ENCODE measurements at regions not wholly inside any gene's neighbourhood (a gene's known extent, or its start where the extent isn't known, plus 50 kb on each side); places are given as distances from the start of the nearest gene placed in this dataset.
A peak's percentile ranks its signal among the peaks of the same experiment; 100 is the strongest.

DNA sequence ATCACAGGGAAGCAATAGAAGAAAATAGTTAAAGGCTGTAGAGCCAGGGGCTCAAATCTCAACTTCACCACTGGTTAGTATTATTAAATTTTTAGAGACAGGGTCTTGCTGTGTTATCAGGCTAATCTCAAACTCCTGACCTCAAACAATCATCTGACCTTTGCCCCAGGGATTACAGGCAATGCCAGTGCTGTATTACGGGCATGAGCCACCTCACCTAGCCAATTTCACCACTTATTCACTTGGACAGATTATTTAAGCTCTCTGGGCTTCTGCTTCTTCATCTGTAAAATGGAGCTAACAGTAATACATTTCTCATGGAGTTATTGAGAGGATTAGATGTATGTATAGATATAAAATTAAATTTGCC is 155.9 kb upstream of the KLF4 start:
- H3K4me1 ChIP-seq (ENCODE audit: control insufficient read depth in 5 of 5, insufficient read depth in 5 of 5, low read length in 5 of 5): peaks cover 0 to 8% (median 2%) of the 10 kb centered on the region in 5 donors
- DNase-seq (no peak), ATAC-seq (ENCODE audit: insufficient read depth, low FRiP score) (no peak)
- no peak overlapping the region for H3K4me3 ChIP-seq
- H3K9ac ChIP-seq (ENCODE audit: insufficient read depth in 1 of 2, low read length in 2 of 2): no peak overlapping the region
- no peak overlapping the region for H3K27ac ChIP-seq (ENCODE audit: low read depth in 1 of 2, low read length in 1 of 2)
- TF ChIP-seq, protein P1, sequence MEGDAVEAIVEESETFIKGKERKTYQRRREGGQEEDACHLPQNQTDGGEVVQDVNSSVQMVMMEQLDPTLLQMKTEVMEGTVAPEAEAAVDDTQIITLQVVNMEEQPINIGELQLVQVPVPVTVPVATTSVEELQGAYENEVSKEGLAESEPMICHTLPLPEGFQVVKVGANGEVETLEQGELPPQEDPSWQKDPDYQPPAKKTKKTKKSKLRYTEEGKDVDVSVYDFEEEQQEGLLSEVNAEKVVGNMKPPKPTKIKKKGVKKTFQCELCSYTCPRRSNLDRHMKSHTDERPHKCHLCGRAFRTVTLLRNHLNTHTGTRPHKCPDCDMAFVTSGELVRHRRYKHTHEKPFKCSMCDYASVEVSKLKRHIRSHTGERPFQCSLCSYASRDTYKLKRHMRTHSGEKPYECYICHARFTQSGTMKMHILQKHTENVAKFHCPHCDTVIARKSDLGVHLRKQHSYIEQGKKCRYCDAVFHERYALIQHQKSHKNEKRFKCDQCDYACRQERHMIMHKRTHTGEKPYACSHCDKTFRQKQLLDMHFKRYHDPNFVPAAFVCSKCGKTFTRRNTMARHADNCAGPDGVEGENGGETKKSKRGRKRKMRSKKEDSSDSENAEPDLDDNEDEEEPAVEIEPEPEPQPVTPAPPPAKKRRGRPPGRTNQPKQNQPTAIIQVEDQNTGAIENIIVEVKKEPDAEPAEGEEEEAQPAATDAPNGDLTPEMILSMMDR (IDR thresholded peaks at IDR 0.05; ENCODE audit: control extremely low read depth, extremely low read depth): no peak
- WGBS, 2 donors: 82 to 97% methylated on average over 1 of the region's 1 CpG
- H3K36me3 ChIP-seq (ENCODE audit: control insufficient read depth in 4 of 4, insufficient read depth in 4 of 4, low read length in 4 of 4): no peaks in the 10 kb centered on the region
- peaks cover 0 to 2% (median 0%) of the 10 kb centered on the region in 3 donors for H3K27me3 ChIP-seq (ENCODE audit: control insufficient read depth in 3 of 3, insufficient read depth in 3 of 3, low read length in 2 of 3)
- no peaks in the 10 kb centered on the region for H3K9me3 ChIP-seq (ENCODE audit: control insufficient read depth in 4 of 4, insufficient read depth in 3 of 4, low read length in 3 of 4)

DNA sequence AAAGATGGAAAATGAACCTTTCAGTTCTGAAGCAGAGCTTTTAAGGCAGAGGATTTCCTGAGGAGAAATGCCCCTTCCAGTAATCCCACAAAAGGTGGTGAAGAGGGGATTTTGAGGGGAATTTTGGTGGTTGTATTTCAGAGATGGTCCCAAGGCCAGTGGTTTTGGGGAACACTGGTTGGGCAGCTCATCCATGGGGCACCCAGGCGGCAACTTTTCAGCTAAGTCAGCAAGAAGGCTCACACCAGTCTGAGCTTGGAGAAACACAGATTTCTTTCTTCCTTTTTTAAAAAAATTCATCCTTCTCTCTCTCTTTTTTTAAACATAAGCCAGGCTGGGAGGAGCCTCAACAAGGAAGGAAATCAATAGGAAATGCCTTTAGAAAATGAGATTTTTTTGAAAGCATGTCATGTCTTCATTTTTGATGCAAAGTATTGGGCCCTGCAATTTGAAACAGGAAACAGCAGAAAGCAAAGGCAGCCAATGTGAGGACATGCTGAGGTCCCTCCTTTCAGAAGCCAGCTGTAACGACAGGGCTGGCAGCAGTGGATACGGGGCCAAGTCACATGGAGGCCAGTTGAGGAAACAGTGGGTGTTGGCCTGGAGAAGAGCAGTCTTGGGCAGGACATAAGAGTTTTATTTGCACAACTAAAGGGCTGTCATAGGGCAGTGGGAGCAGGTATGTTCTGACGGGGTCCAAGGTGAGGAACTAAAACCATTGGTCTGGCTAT is 155.3 kb upstream of the KLF4 start:
- H3K4me1 ChIP-seq (ENCODE audit: control insufficient read depth in 5 of 5, insufficient read depth in 5 of 5, low read length in 5 of 5): peaks cover 0 to 8% (median 2%) of the 10 kb centered on the region in 5 donors
- no peak overlapping the region for H3K4me3 ChIP-seq
- no peaks in the 10 kb centered on the region for H3K36me3 ChIP-seq (ENCODE audit: control insufficient read depth in 4 of 4, insufficient read depth in 4 of 4, low read length in 4 of 4)
- peak overlapping the region in 1 of 2 donors; percentile 20 for H3K9ac ChIP-seq (ENCODE audit: insufficient read depth in 1 of 2, low read length in 2 of 2)
- 29 to 42% methylated on average over 4 of the region's 4 CpGs for WGBS, 2 donors
- H3K9me3 ChIP-seq (ENCODE audit: control insufficient read depth in 4 of 4, insufficient read depth in 3 of 4, low read length in 3 of 4): no peaks in the 10 kb centered on the region
- peak; percentile 31 for ATAC-seq (ENCODE audit: insufficient read depth, low FRiP score)
- H3K27me3 ChIP-seq (ENCODE audit: control insufficient read depth in 3 of 3, insufficient read depth in 3 of 3, low read length in 2 of 3): peaks cover 0 to 2% (median 0%) of the 10 kb centered on the region in 3 donors
- H3K27ac ChIP-seq (ENCODE audit: low read depth in 1 of 2, low read length in 1 of 2): peak overlapping the region in 1 of 2 donors; percentile 64
- TF ChIP-seq, protein P1 (IDR thresholded peaks at IDR 0.05; ENCODE audit: control extremely low read depth, extremely low read depth): no peak
- peak; percentile 68 to 84 (median 71) for DNase-seq

DNA sequence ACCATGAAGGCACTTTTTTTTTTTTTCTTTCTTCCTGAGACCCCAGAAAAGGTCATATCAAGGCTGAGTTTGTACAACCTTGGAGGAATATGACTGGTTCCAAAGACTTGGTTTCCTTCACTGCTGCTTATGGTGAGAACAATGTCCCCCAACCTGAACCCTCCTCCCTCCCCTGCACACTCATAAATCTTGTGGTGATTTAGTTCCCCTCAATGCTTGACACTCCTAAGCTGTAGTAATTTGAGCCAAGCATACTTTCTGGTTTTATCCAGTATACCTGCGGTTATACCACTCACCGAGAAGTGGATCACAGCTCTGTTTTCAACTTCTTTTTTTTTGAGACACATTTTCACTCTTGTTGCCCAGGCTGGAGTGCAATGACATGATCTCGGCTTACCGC is 149.9 kb upstream of the KLF4 start:
- H3K9me3 ChIP-seq (ENCODE audit: control insufficient read depth in 4 of 4, insufficient read depth in 3 of 4, low read length in 3 of 4): no peaks in the 10 kb centered on the region
- no peak for ATAC-seq (ENCODE audit: insufficient read depth, low FRiP score)

More for the DNA sequence above, 149.9 kb upstream of the KLF4 start:
- peaks cover 0 to 2% (median 0%) of the 10 kb centered on the region in 3 donors for H3K27me3 ChIP-seq (ENCODE audit: control insufficient read depth in 3 of 3, insufficient read depth in 3 of 3, low read length in 2 of 3)
- H3K4me1 ChIP-seq (ENCODE audit: control insufficient read depth in 5 of 5, insufficient read depth in 5 of 5, low read length in 5 of 5): peaks cover 4 to 21% (median 13%) of the 10 kb centered on the region in 5 donors
- H3K36me3 ChIP-seq (ENCODE audit: control insufficient read depth in 4 of 4, insufficient read depth in 4 of 4, low read length in 4 of 4): no peaks in the 10 kb centered on the region
- WGBS, 2 donors: 77 to 89% methylated on average over 4 of the region's 4 CpGs
- no peak overlapping the region for H3K4me3 ChIP-seq
- no peak for DNase-seq
- peak overlapping the region in 1 of 2 donors; percentile 39 for H3K27ac ChIP-seq (ENCODE audit: low read depth in 1 of 2, low read length in 1 of 2)
- peak overlapping the region in 1 of 2 donors; percentile 92 for H3K9ac ChIP-seq (ENCODE audit: insufficient read depth in 1 of 2, low read length in 2 of 2)
- TF ChIP-seq, protein P1 (IDR thresholded peaks at IDR 0.05; ENCODE audit: control extremely low read depth, extremely low read depth): no peak
